GM12878 (cell line): ENCODE measurements at regions not wholly inside any gene's neighbourhood (a gene's known extent, or its start where the extent isn't known, plus 50 kb on each side); places are given as distances from the start of the nearest gene placed in this dataset.

Experiments used
- ATAC-seq: fragments of 200-7000 bp; cut with Tn5 transposase; 3 replicates; pipeline ENCODE4 v1.9.1; 2020; ENCODE audit warnings: mild to moderate bottlenecking, moderate library complexity
- BruUV-seq: library from RNA; stranded (reverse); fragments of 400-500 nt; replicated peaks from 2 replicates; lab custom pipeline; 2021; lab: Mats Ljungman, UMichigan
- CTCF ChIA-PET: fragments of 300-600 bp; sonication (Branson Sonifier 250); formaldehyde crosslinking; extraction: SDS; loops from one replicate; lab custom pipeline; 2021; ENCODE audit warnings: inconsistent platforms; lab: Yijun Ruan, JAX
- POLR2A ChIA-PET: fragments of 350-600 bp; formaldehyde crosslinking; extraction: SDS; loops from one replicate; lab custom pipeline; 2021; ENCODE audit warnings: inconsistent platforms; lab: Charles Lee
- RAD21 ChIA-PET: fragments of 300-600 bp; sonication (Branson Sonifier 250); formaldehyde crosslinking; loops from one replicate; lab custom pipeline; 2023; ENCODE audit warnings: antibody characterized with exemption; ENCODE audit not compliant: unreplicated experiment; lab: Charles Lee
- SMC1A ChIA-PET: fragments of 300-600 bp; sonication (Branson Sonifier 250); formaldehyde crosslinking; loops from one replicate; lab custom pipeline; 2023; ENCODE audit not compliant: unreplicated experiment, uncharacterized antibody; lab: Charles Lee
- DNase-seq: peaks from one replicate; pipeline ENCODE4 v3.0.0-alpha.2; 2011; ENCODE audit warnings: low read depth, low spot score
- FAIRE-seq: peaks from 3 replicates; lab custom pipeline; 2011; peaks lifted over from hg19 to GRCh38; lab: Jason Lieb, UNC
- H2AFZ ChIP-seq: 2 replicates; pipeline ENCODE4 v1.6.0; 2011; ENCODE audit warnings: low read depth, low read length, control low read depth; ENCODE audit not compliant: control insufficient read depth
- H3K27ac ChIP-seq: 2 replicates; pipeline ENCODE4 v1.5.1; 2011; ENCODE audit warnings: control low read depth; ENCODE audit not compliant: control insufficient read depth, insufficient read depth
- H3K27me3 ChIP-seq, 2 experiments: replicated peaks in 1 of 2; 2 replicates each; pipeline versions ENCODE4 v1.6.0 to v1.6.1; 2011; ENCODE audit warnings: low read length in 1 of 2; ENCODE audit not compliant: control insufficient read depth in 2 of 2, insufficient read depth in 2 of 2
- H3K36me3 ChIP-seq, 2 experiments: 2 replicates each; pipeline ENCODE4 v1.5.1; 2011; ENCODE audit warnings: low read length in 1 of 2; ENCODE audit not compliant: control insufficient read depth in 2 of 2, insufficient read depth in 2 of 2
- H3K4me1 ChIP-seq: 2 replicates; pipeline ENCODE4 v1.6.1; 2011; ENCODE audit warnings: mild to moderate bottlenecking, low read length, moderate library complexity, mixed read lengths; ENCODE audit not compliant: control insufficient read depth, insufficient read depth
- H3K4me2 ChIP-seq: 2 replicates; pipeline ENCODE4 v1.6.0; 2011; ENCODE audit warnings: control low read depth; ENCODE audit not compliant: control insufficient read depth, insufficient read depth
- H3K4me3 ChIP-seq: fragments of 200-600 bp; sonication (generic); 2 replicates; pipeline ENCODE4 v1.5.1; 2016
- H3K79me2 ChIP-seq: 2 replicates; pipeline ENCODE4 v1.6.0; 2011; ENCODE audit warnings: low read length; ENCODE audit not compliant: control insufficient read depth, insufficient read depth
- H3K9ac ChIP-seq: 2 replicates; pipeline ENCODE4 v1.8.0; 2011; ENCODE audit warnings: low read length, control low read depth, mixed read lengths; ENCODE audit not compliant: control insufficient read depth, insufficient read depth
- H3K9me3 ChIP-seq: replicated peaks from 3 replicates; pipeline ENCODE4 v1.5.1; 2011; ENCODE audit warnings: mild to moderate bottlenecking, low read length; ENCODE audit not compliant: control insufficient read depth, insufficient read depth
- H4K20me1 ChIP-seq: 2 replicates; pipeline ENCODE4 v1.6.0; 2011; ENCODE audit not compliant: control insufficient read depth, insufficient read depth
- CREB1 ChIP-seq: IDR thresholded peaks from 2 replicates; pipeline ENCODE4 v1.6.1; 2012; ENCODE audit warnings: low read depth, mild to moderate bottlenecking, inconsistent platforms
- CREM ChIP-seq: IDR thresholded peaks from 2 replicates; pipeline ENCODE4 v1.6.1; 2014; ENCODE audit warnings: antibody characterized with exemption, low read depth
- JUNB ChIP-seq: IDR thresholded peaks from 2 replicates; pipeline ENCODE4 v1.6.1; 2016; ENCODE audit warnings: antibody characterized with exemption, mild to moderate bottlenecking
- SRF ChIP-seq, 2 experiments: IDR thresholded peaks; 2 replicates each; pipeline ENCODE4 v1.6.1; 2011; ENCODE audit warnings: low read depth in 2 of 2, low read length in 2 of 2, mild to moderate bottlenecking in 1 of 2, moderate library complexity in 1 of 2
- WGBS: methylation state at CpG from one replicate; pipeline ENCODE4 v1.1.6; 2016; ENCODE audit warnings: low lambda C conversion rate; ENCODE audit not compliant: insufficient replicate concordance, insufficient coverage; ENCODE audit errors: missing lambda C conversion rate; 5-methylcytosine and 5-hydroxymethylcytosine counted together
- in situ Hi-C: fragments of 300-500 bp; cut with MboI; formaldehyde crosslinking; loops from 9 replicates; pipeline ENCODE4 v1.14.3; 2018; ENCODE audit warnings: mixed read lengths
- intact Hi-C: fragments of 100-400 bp; cut with micrococcal nuclease; formaldehyde crosslinking; loops from one replicate; pipeline ENCODE4 v1.14.2; 2022; ENCODE audit not compliant: unreplicated experiment

- TF ChIP-seq JUNB, result no peak
- H2AFZ ChIP-seq, result no peak overlapping the region
- H3K4me1 ChIP-seq, result no peaks in the 10 kb centered on the region
- in situ Hi-C loops (no loop called here), intact Hi-C loops (no loop called here)
- no peaks in the 10 kb centered on the region for H3K79me2 ChIP-seq
- no TSS peak for BruUV-seq
- no peaks in the 10 kb centered on the region for H3K36me3 ChIP-seq
- no peak overlapping the region for H3K27ac ChIP-seq
- ChIA-PET SMC1A (no interaction called here), CTCF (no interaction called here), POLR2A (no interaction called here), RAD21 (no interaction called here)
- H3K4me3 ChIP-seq, result no peak overlapping the region
- no peak overlapping the region for H3K4me2 ChIP-seq
- WGBS, result 7% methylated on average over 6 of the region's 6 CpGs
- H3K27me3 ChIP-seq, result no peaks in the 10 kb centered on the region
- no peak overlapping the region for H3K9ac ChIP-seq
- H4K20me1 ChIP-seq, result no peaks in the 10 kb centered on the region
- ATAC-seq (no peak), DNase-seq (no peak), FAIRE-seq (no peak)
- no peaks in the 10 kb centered on the region for H3K9me3 ChIP-seq
Observed at GRCh38 chr4:164320847-164321246, 433.1 kb upstream of the SMIM31 start.

- CTCF ChIA-PET, result no interaction called here
- no peaks in the 10 kb centered on the region for H3K36me3 ChIP-seq
- no TSS peak for BruUV-seq
- no peak overlapping the region for H2AFZ ChIP-seq
- H3K79me2 ChIP-seq, result no peaks in the 10 kb centered on the region
- intact Hi-C loops, result no loop called here
- ATAC-seq, result no peak
- no peak overlapping the region for H3K4me3 ChIP-seq
- TF ChIP-seq CREB1, result no peak
- no peak for TF ChIP-seq SRF (IDR thresholded peaks at IDR 0.05; ENCODE audit: low read depth in 2 of 2, low read length in 2 of 2)
- no peak for TF ChIP-seq CREM
- in situ Hi-C loops, result no loop called here
- no peak overlapping the region for H3K4me2 ChIP-seq
- H3K9ac ChIP-seq, result no peak overlapping the region
- no peak for FAIRE-seq
- SMC1A ChIA-PET, result no interaction called here
- no peaks in the 10 kb centered on the region for H3K27me3 ChIP-seq
- no peaks in the 10 kb centered on the region for H3K4me1 ChIP-seq
- POLR2A ChIA-PET, result no interaction called here
- RAD21 ChIA-PET, result no interaction called here
- H3K27ac ChIP-seq, result no peak overlapping the region
- no peak for DNase-seq
- H3K9me3 ChIP-seq, result no peaks in the 10 kb centered on the region
- WGBS, result 4% methylated on average over 1 of the region's 1 CpG
- no peaks in the 10 kb centered on the region for H4K20me1 ChIP-seq
Observed at GRCh38 chr4:164326056-164326455, 427.9 kb upstream of the SMIM31 start.
